Activated CD4-positive, alpha-beta memory T cell treated with anti-CD3 and anti-CD28 coated beads for 36 hours (primary cell): ENCODE measurements at regions not wholly inside any gene's neighbourhood (a gene's known extent, or its start where the extent isn't known, plus 50 kb on each side); places are given as distances from the start of the nearest gene placed in this dataset.

Source experiments
- CTCF ChIA-PET: fragments of 350-600 bp; sonication (Branson Sonifier 250); formaldehyde crosslinking; loops from one replicate; lab custom pipeline; 2021; ENCODE audit warnings: antibody characterized with exemption, inconsistent platforms; lab: Charles Lee
- POLR2A ChIA-PET: fragments of 350-600 bp; sonication (Branson Sonifier 250); formaldehyde crosslinking; loops from one replicate; lab custom pipeline; 2021; ENCODE audit warnings: antibody characterized with exemption; lab: Charles Lee
- DNase-seq: peaks from one replicate; pipeline ENCODE4 v3.0.0-alpha.2; 2020
- H3K27ac Mint-ChIP-seq: one replicate; pipeline ENCODE4 v1.8.0; 2021; ENCODE audit warnings: mixed read lengths
- H3K27me3 Mint-ChIP-seq: one replicate; pipeline ENCODE4 v1.8.0; 2021; ENCODE audit warnings: mixed read lengths
- H3K36me3 Mint-ChIP-seq: one replicate; pipeline ENCODE4 v1.8.0; 2021; ENCODE audit warnings: mixed read lengths
- H3K4me1 Mint-ChIP-seq: one replicate; pipeline ENCODE4 v1.8.0; 2021; ENCODE audit warnings: low read depth, mixed read lengths
- H3K4me3 Mint-ChIP-seq: one replicate; pipeline ENCODE4 v1.8.0; 2021; ENCODE audit warnings: mild to moderate bottlenecking, mixed read lengths
- H3K9me3 Mint-ChIP-seq: one replicate; pipeline ENCODE4 v1.8.0; 2021; ENCODE audit warnings: mixed read lengths
- intact Hi-C: fragments of 100-400 bp; cut with micrococcal nuclease; formaldehyde crosslinking; loops from one replicate; pipeline ENCODE4 v1.15.1; 2023

DNA sequence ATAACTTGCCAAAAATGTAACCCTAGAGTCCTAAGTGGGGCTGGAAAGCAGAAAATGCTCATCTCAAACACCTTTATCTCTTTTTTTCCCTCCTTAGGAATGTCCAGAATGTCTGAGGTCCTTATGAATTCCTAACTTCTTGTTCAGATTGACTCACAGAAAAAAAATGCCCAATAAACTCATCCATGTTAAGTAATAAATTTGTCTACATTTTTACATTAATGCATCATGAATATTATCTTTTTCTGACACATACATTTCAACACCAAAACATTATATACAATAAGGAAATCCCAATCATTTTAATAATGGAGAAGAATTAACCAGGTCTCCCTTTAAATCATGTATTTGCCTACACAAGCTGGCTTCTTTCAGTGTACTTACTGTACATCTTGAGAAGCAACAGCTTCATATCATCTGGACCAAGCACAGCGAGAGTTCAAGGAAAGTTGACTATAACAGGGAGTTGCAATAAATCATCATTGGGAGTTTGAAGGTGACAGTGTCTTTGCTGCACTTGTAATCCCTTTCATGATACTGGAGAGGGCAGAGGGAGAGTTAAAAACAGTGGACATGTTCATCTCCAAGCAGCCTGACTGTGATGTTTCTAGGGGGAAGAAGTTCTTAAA lies 565.2 kb downstream of the LTN1 start:
- intact Hi-C loops: no loop called here
- no peak for DNase-seq
- H3K27me3 Mint-ChIP-seq: no peaks in the 10 kb centered on the region
- H3K27ac Mint-ChIP-seq: no peak overlapping the region
- H3K36me3 Mint-ChIP-seq: no peaks in the 10 kb centered on the region
- H3K4me3 Mint-ChIP-seq: no peak overlapping the region
- POLR2A ChIA-PET: no interaction called here
- no peaks in the 10 kb centered on the region for H3K9me3 Mint-ChIP-seq
- peaks cover 3% of the 10 kb centered on the region for H3K4me1 Mint-ChIP-seq
- CTCF ChIA-PET: no interaction called here

DNA sequence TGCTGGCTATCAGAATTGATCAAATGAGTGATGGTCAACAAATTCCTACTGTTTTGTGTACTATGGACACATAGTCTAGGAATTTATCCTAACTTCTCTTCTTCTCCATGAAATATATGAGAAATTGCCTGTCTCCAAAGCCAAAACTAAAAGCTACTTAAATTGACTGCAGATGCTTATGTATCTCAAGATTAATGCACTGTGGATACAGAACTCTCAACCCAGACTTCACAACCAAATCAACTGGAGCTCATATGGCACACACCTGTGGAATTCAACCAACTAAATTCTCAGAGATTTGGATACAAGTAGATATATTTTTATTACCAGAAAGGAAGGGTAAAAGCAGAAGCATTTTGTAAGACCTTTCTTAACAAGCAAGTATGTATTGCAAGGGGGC lies 566.1 kb downstream of the LTN1 start:
- CTCF ChIA-PET: interaction anchor here (0.7 to 0.8 kb wide), 2 partner anchors 319 to 723 kb away, joined by 3 to 4 read pairs; no protein-coding TSS in a partner anchor
- H3K9me3 Mint-ChIP-seq: no peaks in the 10 kb centered on the region
- no peak for DNase-seq
- no peak overlapping the region for H3K4me3 Mint-ChIP-seq
- POLR2A ChIA-PET: no interaction called here
- H3K27me3 Mint-ChIP-seq: no peaks in the 10 kb centered on the region
- peaks cover 3% of the 10 kb centered on the region for H3K4me1 Mint-ChIP-seq
- no peaks in the 10 kb centered on the region for H3K36me3 Mint-ChIP-seq
- H3K27ac Mint-ChIP-seq: no peak overlapping the region
- intact Hi-C loops: no loop called here

DNA sequence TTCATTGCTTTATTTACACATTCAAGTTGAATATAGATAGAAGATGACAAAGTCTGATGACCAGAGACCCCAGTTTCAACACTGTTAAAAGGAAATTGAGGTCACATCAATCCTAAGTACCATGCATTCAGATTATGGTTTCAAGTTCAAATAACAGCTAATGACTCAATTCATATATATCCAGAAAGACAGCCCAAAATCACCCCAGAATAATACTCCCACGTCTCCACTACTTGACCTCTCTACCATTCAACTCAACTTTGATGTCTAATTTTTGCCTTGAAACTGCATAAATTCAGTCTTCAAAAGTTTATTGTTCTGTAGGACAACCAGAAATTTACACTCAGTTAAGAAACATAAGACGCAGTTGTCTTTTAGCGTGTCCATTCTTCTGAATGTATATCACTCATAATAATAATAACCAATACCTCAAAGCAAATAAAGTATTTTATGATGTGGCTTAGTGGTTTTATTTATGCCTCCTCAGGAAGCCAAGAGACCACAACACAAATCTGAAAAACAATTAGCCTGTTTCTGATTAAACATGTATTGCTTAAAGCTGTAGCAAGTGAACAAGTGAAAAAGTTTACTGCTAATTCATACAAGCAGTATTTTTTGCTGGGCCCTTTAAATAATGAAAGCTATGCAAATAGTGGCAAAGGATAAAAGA lies 569.0 kb downstream of the LTN1 start:
- Mint-ChIP-seq H3K4me1 (peaks cover 3% of the 10 kb centered on the region), H3K27me3 (no peaks in the 10 kb centered on the region), H3K36me3 (no peaks in the 10 kb centered on the region), H3K27ac (no peak overlapping the region), H3K4me3 (no peak overlapping the region), H3K9me3 (no peaks in the 10 kb centered on the region)
- no peak for DNase-seq
- POLR2A ChIA-PET: interaction anchor here (0.8 kb wide), 1 partner anchor 18 kb away, joined by 3 read pairs; no protein-coding TSS in a partner anchor
- intact Hi-C loops: no loop called here
- CTCF ChIA-PET: interaction anchor here (1.0 kb wide), 1 partner anchor 16 kb away, joined by 3 read pairs; no protein-coding TSS in a partner anchor

DNA sequence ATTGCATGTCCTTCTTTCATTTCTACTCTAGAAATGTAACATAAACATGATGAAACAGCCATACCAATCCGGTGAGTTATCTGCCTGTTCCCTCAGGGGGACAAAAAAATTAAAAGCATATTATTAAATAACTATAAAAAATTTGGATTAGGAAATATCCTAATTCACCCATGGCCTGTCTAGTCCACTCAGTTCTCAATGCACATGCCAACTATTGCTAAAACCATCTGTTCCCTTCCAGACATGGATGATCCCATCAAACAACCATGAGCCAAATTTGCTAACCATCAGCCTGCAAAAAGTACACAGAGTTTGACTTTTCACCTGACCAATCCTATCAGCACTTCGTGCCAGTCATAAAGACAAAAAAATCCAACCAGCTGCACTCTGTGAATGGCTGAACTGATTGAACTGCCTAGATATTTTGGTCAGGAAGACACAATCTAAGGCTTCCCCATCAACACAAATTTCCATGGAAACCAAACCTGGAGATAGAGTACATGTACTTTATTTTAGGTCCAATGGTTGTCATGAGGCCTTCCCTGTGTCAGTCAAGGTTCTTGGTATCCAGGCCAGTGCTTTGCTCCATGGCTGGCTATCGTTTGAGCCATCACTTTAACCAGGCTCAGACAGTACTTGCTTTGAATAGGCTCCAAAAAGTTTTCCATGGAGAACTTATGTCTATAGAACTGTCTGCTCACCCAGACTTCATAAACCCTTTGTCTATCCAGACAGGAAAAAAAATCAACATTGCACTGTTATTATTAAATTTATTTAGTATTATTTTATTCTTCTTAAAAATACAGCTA lies 570.8 kb downstream of the LTN1 start:
- Mint-ChIP-seq H3K9me3 (no peaks in the 10 kb centered on the region), H3K27ac (no peak overlapping the region), H3K4me1 (peaks cover 3% of the 10 kb centered on the region), H3K27me3 (no peaks in the 10 kb centered on the region), H3K36me3 (no peaks in the 10 kb centered on the region), H3K4me3 (no peak overlapping the region)
- ChIA-PET CTCF (no interaction called here), POLR2A (no interaction called here)
- intact Hi-C loops: no loop called here
- no peak for DNase-seq

DNA sequence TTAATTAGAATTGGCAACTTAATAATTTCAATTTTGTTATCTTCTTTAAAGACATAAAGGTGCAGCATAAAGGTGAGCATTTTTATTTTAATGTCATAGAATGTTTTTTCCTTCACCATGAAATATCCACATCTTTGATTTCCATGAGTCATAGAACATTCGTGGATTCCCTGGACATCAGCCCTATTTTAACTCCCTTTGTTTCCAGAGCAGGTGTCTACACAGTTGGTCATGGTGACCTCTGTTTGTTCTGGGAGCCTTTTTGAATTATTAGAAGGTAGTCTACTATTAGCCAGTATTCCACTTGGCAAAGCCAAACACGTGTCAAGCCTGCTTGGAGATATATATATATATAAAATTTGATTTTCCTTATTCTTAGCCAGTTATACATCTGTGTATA lies 572.9 kb downstream of the LTN1 start:
- intact Hi-C loops: no loop called here
- H3K36me3 Mint-ChIP-seq: no peaks in the 10 kb centered on the region
- no peak overlapping the region for H3K27ac Mint-ChIP-seq

DNA sequence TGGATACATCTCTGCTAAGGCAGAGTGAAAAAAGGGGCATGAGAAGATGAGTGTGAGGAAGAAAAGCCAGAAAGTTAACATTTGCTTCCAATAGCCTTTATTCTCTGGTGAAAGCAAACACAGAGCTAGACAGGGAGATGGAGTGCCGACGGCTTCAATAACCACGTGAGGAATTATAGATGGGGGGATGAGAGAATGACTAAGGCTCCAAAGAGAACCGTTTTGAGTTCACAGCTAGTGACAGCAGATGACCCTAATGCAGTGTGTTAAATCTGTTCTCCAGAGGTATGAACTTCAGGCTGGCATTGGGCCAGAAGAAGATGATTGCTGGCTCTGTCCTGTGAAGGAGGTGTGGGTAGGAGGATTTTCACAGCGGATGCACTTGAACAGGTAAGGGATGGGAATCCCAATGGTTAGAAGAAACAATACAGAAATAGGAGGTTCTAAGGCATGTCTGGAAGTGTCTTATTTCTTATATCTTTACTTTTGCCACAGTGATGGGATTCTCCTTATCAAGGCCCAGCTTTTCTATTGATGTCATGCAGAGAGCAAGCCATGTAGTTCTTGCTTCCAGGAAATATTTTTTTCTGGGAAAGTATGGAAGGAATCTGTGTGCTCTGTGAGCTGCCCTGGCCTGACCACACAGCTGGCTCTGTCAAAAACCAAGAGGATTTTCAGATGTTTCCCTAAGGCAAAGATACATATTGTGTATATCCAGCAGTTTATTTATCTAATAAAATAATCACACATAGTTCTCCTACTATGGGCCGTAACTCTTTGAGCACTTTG lies 573.8 kb downstream of the LTN1 start:
- H3K27me3 Mint-ChIP-seq: no peaks in the 10 kb centered on the region
- intact Hi-C loops: no loop called here
- H3K27ac Mint-ChIP-seq: no peak overlapping the region
- H3K9me3 Mint-ChIP-seq: no peaks in the 10 kb centered on the region
- no peaks in the 10 kb centered on the region for H3K4me1 Mint-ChIP-seq
- no peak overlapping the region for H3K4me3 Mint-ChIP-seq
- no peaks in the 10 kb centered on the region for H3K36me3 Mint-ChIP-seq
- POLR2A ChIA-PET: no interaction called here
- no peak for DNase-seq
- CTCF ChIA-PET: no interaction called here

More for the DNA sequence above, 572.9 kb downstream of the LTN1 start:
- peaks cover 3% of the 10 kb centered on the region for H3K4me1 Mint-ChIP-seq
- DNase-seq: no peak
- POLR2A ChIA-PET: no interaction called here
- H3K9me3 Mint-ChIP-seq: no peaks in the 10 kb centered on the region
- H3K27me3 Mint-ChIP-seq: no peaks in the 10 kb centered on the region
- CTCF ChIA-PET: no interaction called here
- H3K4me3 Mint-ChIP-seq: no peak overlapping the region

DNA sequence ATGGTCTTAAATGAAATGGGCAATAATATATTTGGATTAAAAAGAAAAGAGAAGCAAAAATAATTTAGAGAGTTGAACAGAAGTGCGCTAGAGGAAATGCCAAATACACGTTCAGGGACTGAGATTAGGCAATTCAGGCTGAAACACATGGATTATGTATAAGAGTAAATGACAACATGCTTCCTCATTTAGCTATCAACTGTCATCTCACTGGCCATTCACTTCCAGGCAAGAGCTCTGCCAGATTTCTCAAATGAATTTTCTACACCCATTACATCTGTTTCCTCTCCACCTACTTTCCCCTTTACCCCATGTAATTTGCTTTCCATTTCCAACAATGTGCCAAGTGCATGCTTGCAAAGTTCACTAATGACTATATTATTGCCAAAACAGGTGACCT lies 582.4 kb downstream of the LTN1 start:
- Mint-ChIP-seq H3K27me3 (no peaks in the 10 kb centered on the region), H3K4me3 (no peak overlapping the region), H3K27ac (no peak overlapping the region), H3K9me3 (no peaks in the 10 kb centered on the region), H3K4me1 (no peaks in the 10 kb centered on the region), H3K36me3 (no peaks in the 10 kb centered on the region)
- ChIA-PET POLR2A (no interaction called here), CTCF (no interaction called here)
- intact Hi-C loops: no loop called here
- DNase-seq: no peak

DNA sequence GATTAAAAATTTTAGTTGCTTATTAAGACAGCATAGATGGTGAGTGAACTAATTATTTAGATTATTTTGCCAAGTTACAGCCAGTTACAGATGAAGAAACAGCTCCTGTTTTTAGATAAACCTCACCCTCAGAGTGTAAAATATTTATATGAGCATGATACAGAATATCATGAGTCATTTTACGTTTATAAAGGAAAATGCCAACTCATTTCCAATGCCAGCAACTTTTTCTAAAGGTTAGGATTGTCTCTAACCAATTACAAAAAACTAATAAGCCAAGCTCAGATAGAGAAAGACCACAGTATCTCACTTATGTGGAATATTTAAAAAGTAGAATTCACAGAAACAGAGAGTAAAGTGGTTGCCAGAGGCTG lies 590.1 kb downstream of the LTN1 start:
- no peaks in the 10 kb centered on the region for H3K36me3 Mint-ChIP-seq
- H3K9me3 Mint-ChIP-seq: peaks cover 3% of the 10 kb centered on the region
- DNase-seq: no peak
- ChIA-PET CTCF (no interaction called here), POLR2A (no interaction called here)
- H3K4me3 Mint-ChIP-seq: no peak overlapping the region
- H3K4me1 Mint-ChIP-seq: no peaks in the 10 kb centered on the region
- H3K27ac Mint-ChIP-seq: no peak overlapping the region
- H3K27me3 Mint-ChIP-seq: no peaks in the 10 kb centered on the region
- intact Hi-C loops: no loop called here

DNA sequence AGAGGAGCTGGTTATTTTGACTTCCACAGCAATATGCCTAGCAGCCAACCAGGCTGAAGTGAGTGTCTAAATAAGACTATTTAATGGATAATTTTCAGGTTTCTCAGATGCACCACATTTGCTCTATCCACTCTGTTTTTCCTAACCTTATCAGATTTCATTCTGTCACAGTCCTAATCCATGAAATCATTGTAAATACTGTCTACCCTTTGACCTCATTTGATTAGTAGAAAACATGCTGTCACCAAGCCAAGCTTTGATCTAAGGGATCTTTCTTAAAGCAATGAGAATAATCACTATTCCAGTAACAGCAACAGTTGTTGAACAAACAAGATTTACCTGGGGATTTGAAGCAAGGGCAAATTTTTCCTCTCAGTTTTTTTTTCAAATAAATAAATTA lies 595.6 kb downstream of the LTN1 start:
- DNase-seq: no peak
- Mint-ChIP-seq H3K4me3 (no peak overlapping the region), H3K27ac (no peak overlapping the region), H3K4me1 (no peaks in the 10 kb centered on the region), H3K36me3 (no peaks in the 10 kb centered on the region), H3K9me3 (peaks cover 8% of the 10 kb centered on the region), H3K27me3 (no peaks in the 10 kb centered on the region)
- CTCF ChIA-PET: no interaction called here
- POLR2A ChIA-PET: no interaction called here
- intact Hi-C loops: no loop called here

DNA sequence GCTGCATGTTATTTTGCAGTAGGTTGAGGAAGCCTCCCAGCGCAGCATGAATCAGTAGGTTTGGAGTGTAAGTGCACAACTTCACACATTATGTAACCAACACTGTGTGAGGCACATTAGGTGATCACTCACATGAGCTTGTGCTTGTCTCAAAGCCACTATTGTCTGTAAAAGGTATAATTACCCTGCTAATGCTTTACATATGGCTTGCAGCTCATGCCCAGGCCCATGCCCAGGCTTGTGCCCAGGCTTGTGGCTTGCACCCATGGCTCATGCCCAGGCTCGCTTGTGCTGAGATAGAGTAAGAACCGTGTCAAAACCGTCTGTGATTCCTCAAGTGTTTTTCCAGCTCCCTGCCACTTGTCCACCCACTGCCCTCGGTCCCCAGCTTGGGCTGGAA lies 596.3 kb downstream of the LTN1 start:
- CTCF ChIA-PET: no interaction called here

DNA sequence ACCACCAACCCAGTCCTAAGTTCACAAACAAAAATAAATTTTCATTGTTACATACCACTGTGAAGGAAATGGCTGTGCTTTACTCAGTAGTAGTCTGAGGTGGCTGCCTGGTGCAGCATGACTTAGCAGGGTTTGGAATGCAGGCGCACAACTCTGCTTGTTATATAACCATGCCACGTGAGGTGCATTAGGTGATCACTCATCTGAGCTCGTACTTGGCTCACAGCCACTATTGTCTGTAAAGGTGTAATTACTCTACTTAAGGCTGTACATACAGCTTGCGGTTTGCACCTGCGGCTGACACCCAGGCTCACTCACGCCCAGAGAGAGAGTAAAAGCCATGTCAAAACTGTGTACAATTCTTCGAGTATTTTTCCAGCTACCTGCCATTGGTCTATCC lies 599.4 kb downstream of the LTN1 start:
- H3K4me3 Mint-ChIP-seq: no peak overlapping the region
- no peak overlapping the region for H3K27ac Mint-ChIP-seq
- DNase-seq: no peak
- ChIA-PET POLR2A (no interaction called here), CTCF (no interaction called here)
- intact Hi-C loops: no loop called here
- H3K9me3 Mint-ChIP-seq: peaks cover 5% of the 10 kb centered on the region
- no peaks in the 10 kb centered on the region for H3K36me3 Mint-ChIP-seq
- no peaks in the 10 kb centered on the region for H3K27me3 Mint-ChIP-seq
- H3K4me1 Mint-ChIP-seq: no peaks in the 10 kb centered on the region

More for the DNA sequence above, 596.3 kb downstream of the LTN1 start:
- Mint-ChIP-seq H3K36me3 (no peaks in the 10 kb centered on the region), H3K27ac (no peak overlapping the region), H3K27me3 (no peaks in the 10 kb centered on the region), H3K9me3 (peaks cover 8% of the 10 kb centered on the region), H3K4me1 (no peaks in the 10 kb centered on the region), H3K4me3 (no peak overlapping the region)
- DNase-seq: no peak
- intact Hi-C loops: no loop called here
- POLR2A ChIA-PET: no interaction called here
